ENCODE measurements at regions not wholly inside any gene's neighbourhood (a gene's known extent, or its start where the extent isn't known, plus 50 kb on each side); places are given as distances from the start of the nearest gene placed in this dataset.

- Histone ChIP-seq H3K4me1 (no peaks in the 10 kb centered on the region), H3K27ac (replicated peaks) (no peak overlapping the region), H3K4me3 (no peak overlapping the region), H3K9me3 (replicated peaks) (no peaks in the 10 kb centered on the region), H3K27me3 (ENCODE audit: low read depth) (no peaks in the 10 kb centered on the region), H3K36me3 (no peaks in the 10 kb centered on the region)
- TF ChIP-seq, protein P1, sequence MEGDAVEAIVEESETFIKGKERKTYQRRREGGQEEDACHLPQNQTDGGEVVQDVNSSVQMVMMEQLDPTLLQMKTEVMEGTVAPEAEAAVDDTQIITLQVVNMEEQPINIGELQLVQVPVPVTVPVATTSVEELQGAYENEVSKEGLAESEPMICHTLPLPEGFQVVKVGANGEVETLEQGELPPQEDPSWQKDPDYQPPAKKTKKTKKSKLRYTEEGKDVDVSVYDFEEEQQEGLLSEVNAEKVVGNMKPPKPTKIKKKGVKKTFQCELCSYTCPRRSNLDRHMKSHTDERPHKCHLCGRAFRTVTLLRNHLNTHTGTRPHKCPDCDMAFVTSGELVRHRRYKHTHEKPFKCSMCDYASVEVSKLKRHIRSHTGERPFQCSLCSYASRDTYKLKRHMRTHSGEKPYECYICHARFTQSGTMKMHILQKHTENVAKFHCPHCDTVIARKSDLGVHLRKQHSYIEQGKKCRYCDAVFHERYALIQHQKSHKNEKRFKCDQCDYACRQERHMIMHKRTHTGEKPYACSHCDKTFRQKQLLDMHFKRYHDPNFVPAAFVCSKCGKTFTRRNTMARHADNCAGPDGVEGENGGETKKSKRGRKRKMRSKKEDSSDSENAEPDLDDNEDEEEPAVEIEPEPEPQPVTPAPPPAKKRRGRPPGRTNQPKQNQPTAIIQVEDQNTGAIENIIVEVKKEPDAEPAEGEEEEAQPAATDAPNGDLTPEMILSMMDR (IDR thresholded peaks at IDR 0.05; ENCODE audit: borderline replicate concordance): no peak
- no peak for DNase-seq
- intact Hi-C loops (cut with micrococcal nuclease): no loop called here
These were observed 462.1 kb upstream of the DPP6 start for GRCh38 chr7:153590136-153590535.

DNA sequence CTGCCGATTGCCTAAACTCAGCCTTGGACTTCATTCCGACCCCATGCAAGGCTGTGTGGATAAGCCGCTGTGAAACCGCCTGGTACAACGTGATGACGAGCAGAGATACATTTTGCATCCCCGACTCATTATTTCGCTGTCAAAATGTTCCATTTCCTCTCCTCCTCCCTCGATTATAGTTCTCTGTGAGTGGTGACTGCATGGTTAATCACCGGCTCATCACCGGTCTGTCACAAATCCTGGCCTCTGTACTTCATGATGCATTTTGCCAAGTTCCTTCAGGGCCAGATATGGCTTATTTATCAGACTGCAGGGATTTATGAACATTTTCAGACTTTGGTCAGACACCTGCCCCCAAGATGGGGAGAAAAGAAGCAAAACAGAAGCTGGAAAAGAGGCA, 461.6 kb upstream of the DPP6 start:
- H3K27me3 ChIP-seq (ENCODE audit: low read depth): no peaks in the 10 kb centered on the region
- H3K9me3 ChIP-seq (replicated peaks): no peaks in the 10 kb centered on the region
- no peak overlapping the region for H3K27ac ChIP-seq (replicated peaks)
- H3K4me1 ChIP-seq: no peaks in the 10 kb centered on the region
- TF ChIP-seq, protein P1 (IDR thresholded peaks at IDR 0.05; ENCODE audit: borderline replicate concordance): no peak
- no peaks in the 10 kb centered on the region for H3K36me3 ChIP-seq
- DNase-seq: no peak
- H3K4me3 ChIP-seq: no peak overlapping the region
- intact Hi-C loops (cut with micrococcal nuclease): no loop called here

DNA sequence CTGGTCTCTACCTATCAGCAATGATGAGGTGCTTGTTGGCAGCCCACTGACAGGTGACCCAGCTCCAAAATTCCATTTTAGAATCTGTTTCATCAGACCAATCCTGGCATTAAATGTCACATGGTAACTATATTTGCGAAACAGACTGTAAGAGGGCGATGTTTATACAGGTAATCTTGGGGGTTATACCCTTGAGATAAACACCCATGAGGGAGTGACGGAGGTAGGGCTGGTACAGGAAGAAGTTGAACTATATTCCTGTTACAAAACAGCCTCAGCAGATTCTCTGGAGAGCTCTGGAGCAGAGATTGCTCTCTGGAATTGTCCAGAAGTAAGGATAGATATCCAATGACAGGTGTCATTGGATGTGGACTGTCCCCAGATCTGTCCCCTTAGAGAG, 444.8 kb upstream of the DPP6 start:
- H3K4me1 ChIP-seq: no peaks in the 10 kb centered on the region
- H3K36me3 ChIP-seq: no peaks in the 10 kb centered on the region
- intact Hi-C loops (cut with micrococcal nuclease): no loop called here
- no peak overlapping the region for H3K4me3 ChIP-seq
- no peak for DNase-seq
- H3K27me3 ChIP-seq (ENCODE audit: low read depth): no peaks in the 10 kb centered on the region
- no peak overlapping the region for H3K27ac ChIP-seq (replicated peaks)
- H3K9me3 ChIP-seq (replicated peaks): peaks cover 18% of the 10 kb centered on the region
- TF ChIP-seq, protein P1 (IDR thresholded peaks at IDR 0.05; ENCODE audit: borderline replicate concordance): no peak

GRCh38 chr7:153616711-153617325, 435.4 kb upstream of the DPP6 start:
- H3K4me1 ChIP-seq: no peaks in the 10 kb centered on the region
- no peak overlapping the region for H3K27ac ChIP-seq (replicated peaks)
- H3K9me3 ChIP-seq (replicated peaks): no peaks in the 10 kb centered on the region
- no peaks in the 10 kb centered on the region for H3K36me3 ChIP-seq
- TF ChIP-seq, protein P1 (IDR thresholded peaks at IDR 0.05; ENCODE audit: borderline replicate concordance): no peak
- no peaks in the 10 kb centered on the region for H3K27me3 ChIP-seq (ENCODE audit: low read depth)
- H3K4me3 ChIP-seq: no peak overlapping the region
- intact Hi-C loops (cut with micrococcal nuclease): no loop called here
- no peak for DNase-seq

DNA sequence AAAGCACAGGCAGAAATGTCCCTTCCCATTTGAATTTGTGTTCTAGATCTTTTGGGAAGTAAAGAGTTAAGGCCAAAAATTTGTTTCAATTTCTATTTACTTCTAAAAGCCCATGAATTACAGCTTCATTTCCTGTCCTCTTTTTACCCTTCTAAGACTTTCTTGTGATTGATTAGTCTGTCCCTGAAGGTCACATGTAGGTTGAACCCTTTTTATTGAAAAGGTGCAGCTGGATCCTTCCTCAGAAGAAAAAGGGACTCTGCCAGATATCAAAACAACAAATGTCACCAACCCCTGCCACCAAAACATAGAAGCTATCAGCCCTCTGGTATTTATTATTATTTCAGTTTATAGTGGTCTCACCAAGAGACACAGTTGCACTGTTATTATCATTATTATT, 424.9 kb upstream of the DPP6 start:
- Histone ChIP-seq H3K4me1 (no peaks in the 10 kb centered on the region), H3K27ac (replicated peaks) (no peak overlapping the region), H3K27me3 (ENCODE audit: low read depth) (no peaks in the 10 kb centered on the region), H3K4me3 (no peak overlapping the region), H3K9me3 (replicated peaks) (no peaks in the 10 kb centered on the region), H3K36me3 (no peaks in the 10 kb centered on the region)
- TF ChIP-seq, protein P1 (IDR thresholded peaks at IDR 0.05; ENCODE audit: borderline replicate concordance): no peak
- intact Hi-C loops (cut with micrococcal nuclease): no loop called here
- DNase-seq: no peak
